ENCODE measurements at regions not wholly inside any gene's neighbourhood (a gene's known extent, or its start where the extent isn't known, plus 50 kb on each side); places are given as distances from the start of the nearest gene placed in this dataset.

DNA sequence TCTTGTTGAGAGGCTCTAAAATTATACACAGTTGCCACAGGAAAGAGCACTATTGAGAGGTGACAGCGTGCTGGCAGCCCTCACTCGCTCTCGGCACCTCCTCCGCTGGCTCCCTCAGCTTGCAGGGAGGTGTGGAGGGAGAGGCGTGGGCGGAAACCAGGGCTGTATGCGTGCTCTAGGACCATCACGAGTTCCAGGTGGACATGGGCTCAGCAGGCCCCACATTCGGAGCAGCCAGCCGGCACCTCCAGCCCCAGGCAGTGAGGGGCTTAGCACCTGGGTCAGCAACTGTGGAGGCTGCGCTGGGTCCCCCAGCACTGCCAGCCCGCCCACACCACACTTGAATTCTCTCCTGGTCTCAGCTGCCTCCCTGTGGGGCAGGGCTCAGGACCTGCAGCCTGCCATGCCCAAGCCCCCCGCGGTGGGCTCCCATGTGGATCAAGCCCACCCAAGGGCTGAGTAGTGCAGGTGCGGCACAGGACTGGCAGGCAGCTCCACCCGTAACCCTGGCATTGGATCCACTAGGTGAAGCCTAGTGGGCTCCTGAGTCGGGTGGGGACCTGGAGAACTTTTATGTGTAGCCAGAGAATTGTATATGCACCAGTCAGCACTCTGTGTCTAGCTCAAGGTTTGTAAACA lies 460.6 kb upstream of the ALCAM start:
- Mint-ChIP-seq H3K36me3 (no peaks in the 10 kb centered on the region), H3K4me3 (no peak overlapping the region), H3K4me1 (ENCODE audit: unreplicated experiment) (no peaks in the 10 kb centered on the region), H3K9me3 (peaks cover 9% of the 10 kb centered on the region), H3K27ac (no peak overlapping the region), H3K27me3 (no peaks in the 10 kb centered on the region)
- TF ChIP-seq, protein P1, sequence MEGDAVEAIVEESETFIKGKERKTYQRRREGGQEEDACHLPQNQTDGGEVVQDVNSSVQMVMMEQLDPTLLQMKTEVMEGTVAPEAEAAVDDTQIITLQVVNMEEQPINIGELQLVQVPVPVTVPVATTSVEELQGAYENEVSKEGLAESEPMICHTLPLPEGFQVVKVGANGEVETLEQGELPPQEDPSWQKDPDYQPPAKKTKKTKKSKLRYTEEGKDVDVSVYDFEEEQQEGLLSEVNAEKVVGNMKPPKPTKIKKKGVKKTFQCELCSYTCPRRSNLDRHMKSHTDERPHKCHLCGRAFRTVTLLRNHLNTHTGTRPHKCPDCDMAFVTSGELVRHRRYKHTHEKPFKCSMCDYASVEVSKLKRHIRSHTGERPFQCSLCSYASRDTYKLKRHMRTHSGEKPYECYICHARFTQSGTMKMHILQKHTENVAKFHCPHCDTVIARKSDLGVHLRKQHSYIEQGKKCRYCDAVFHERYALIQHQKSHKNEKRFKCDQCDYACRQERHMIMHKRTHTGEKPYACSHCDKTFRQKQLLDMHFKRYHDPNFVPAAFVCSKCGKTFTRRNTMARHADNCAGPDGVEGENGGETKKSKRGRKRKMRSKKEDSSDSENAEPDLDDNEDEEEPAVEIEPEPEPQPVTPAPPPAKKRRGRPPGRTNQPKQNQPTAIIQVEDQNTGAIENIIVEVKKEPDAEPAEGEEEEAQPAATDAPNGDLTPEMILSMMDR (conservative IDR thresholded peaks at IDR 0.05), result no peak
- DNase-seq (ENCODE audit: extremely low spot score, unreplicated experiment), result no peak

DNA sequence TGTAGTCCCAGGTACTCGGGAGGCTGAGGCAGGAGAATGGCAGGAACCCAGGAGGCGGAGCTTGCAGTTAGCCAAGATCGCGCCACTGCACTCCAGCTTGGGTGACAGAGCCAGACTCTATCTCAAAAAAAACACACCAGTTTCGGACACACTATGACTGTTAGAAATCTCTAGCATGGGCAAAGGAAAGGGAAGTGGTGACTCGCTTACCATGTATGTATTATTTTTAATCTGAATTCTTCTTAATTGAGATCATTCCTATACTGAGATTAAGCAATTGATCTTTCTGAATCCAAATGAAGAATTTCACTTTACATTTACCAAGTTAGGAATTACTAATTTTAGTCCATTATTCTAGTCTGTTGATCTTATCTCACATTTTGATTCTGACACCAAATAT lies 459.2 kb upstream of the ALCAM start:
- DNase-seq (ENCODE audit: extremely low spot score, unreplicated experiment), result no peak
- Mint-ChIP-seq H3K9me3 (peaks cover 9% of the 10 kb centered on the region), H3K4me1 (ENCODE audit: unreplicated experiment) (no peaks in the 10 kb centered on the region), H3K27me3 (no peaks in the 10 kb centered on the region), H3K36me3 (no peaks in the 10 kb centered on the region), H3K27ac (no peak overlapping the region), H3K4me3 (no peak overlapping the region)
- TF ChIP-seq, protein P1 (conservative IDR thresholded peaks at IDR 0.05), result no peak

DNA sequence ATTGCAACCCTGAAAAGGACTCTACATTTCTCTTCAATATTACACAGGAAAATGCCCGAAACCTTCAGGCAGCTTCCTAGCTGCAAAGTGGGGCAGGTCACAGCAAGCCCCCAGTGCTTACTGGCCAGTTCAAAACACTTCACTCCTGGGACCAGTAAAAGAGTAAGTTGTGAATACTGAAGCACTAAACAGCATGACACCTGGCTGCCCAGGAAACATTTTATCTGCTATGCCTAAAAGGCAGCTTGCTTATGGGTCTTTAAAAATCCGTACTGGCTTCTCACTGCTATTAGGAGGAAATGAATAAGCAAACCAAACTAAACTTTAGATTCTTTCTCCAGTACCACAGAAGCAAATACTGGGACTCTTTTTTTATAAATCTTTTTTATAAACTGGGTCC lies 457.9 kb upstream of the ALCAM start:
- Mint-ChIP-seq H3K27me3 (no peaks in the 10 kb centered on the region), H3K36me3 (no peaks in the 10 kb centered on the region), H3K27ac (no peak overlapping the region), H3K4me3 (no peak overlapping the region), H3K9me3 (peaks cover 4% of the 10 kb centered on the region), H3K4me1 (ENCODE audit: unreplicated experiment) (no peaks in the 10 kb centered on the region)
- DNase-seq (ENCODE audit: extremely low spot score, unreplicated experiment), result no peak
- TF ChIP-seq, protein P1 (conservative IDR thresholded peaks at IDR 0.05), result no peak

DNA sequence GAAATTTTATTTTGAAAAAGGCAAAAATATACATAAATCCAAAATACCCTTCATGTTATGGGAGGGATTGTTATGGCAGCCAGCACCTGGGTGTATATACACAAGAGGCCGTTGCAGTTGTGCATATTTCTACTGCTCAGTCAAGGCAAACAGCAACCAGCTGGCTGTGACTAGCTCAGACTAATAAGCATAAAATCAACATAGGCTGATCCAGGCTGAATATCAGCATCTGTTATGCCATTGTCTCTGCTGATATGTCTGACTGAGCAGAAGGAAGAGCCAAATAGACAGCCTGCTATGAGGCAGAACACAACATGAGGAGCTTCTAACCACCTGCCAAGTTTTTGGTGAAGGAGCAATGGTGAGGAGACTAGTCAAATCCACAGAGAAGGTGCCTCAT lies 457.5 kb upstream of the ALCAM start:
- Mint-ChIP-seq H3K4me3 (no peak overlapping the region), H3K4me1 (ENCODE audit: unreplicated experiment) (no peaks in the 10 kb centered on the region), H3K9me3 (peaks cover 4% of the 10 kb centered on the region), H3K27ac (no peak overlapping the region), H3K27me3 (no peaks in the 10 kb centered on the region), H3K36me3 (no peaks in the 10 kb centered on the region)
- no peak for DNase-seq (ENCODE audit: extremely low spot score, unreplicated experiment)
- TF ChIP-seq, protein P1 (conservative IDR thresholded peaks at IDR 0.05), result no peak

DNA sequence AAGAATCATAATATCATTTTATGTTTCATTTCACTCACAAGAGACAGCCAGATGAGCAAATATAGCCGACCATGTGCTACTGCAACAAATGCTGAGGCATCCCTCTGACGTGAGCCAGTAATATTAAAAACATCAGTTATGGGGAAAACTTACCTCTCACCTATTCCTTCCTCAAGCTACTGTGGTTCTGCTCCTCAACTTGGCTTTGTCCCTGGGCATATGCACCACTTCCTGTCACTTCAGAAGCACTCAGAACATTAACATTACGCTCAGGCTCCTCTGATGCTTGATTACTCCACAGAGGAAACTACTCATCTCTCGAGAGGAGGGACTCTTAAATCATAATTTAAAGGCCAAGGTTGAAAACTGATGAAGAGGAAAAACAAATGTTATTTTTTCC lies 457.0 kb upstream of the ALCAM start:
- H3K27me3 Mint-ChIP-seq, result no peaks in the 10 kb centered on the region
- TF ChIP-seq, protein P1 (conservative IDR thresholded peaks at IDR 0.05), result no peak
- no peak overlapping the region for H3K4me3 Mint-ChIP-seq
- H3K27ac Mint-ChIP-seq, result no peak overlapping the region
- H3K4me1 Mint-ChIP-seq (ENCODE audit: unreplicated experiment), result no peaks in the 10 kb centered on the region
- no peak for DNase-seq (ENCODE audit: extremely low spot score, unreplicated experiment)
- peaks cover 4% of the 10 kb centered on the region for H3K9me3 Mint-ChIP-seq
- H3K36me3 Mint-ChIP-seq, result no peaks in the 10 kb centered on the region

DNA sequence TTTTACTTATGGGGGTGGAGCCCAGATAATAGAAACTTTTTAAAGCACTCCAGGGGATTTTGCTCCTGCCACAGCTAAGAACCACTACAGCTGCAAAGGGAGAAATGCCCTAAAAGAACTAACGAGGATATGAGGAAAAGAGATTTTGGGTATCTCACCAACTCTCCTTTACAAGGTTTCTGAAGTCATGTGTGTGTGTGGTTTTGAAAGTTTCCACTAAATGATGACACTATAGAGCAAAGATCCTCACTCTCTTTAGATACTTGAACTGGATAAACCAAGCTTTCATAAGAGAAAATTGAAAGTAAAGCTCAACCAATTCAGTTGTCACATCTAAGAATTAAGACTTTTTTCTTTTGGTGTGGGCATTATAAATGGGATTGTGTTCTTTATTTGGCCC lies 455.3 kb upstream of the ALCAM start:
- Mint-ChIP-seq H3K9me3 (peaks cover 4% of the 10 kb centered on the region), H3K27ac (no peak overlapping the region), H3K4me3 (no peak overlapping the region), H3K36me3 (no peaks in the 10 kb centered on the region), H3K27me3 (no peaks in the 10 kb centered on the region), H3K4me1 (ENCODE audit: unreplicated experiment) (peaks cover 11% of the 10 kb centered on the region)
- DNase-seq (ENCODE audit: extremely low spot score, unreplicated experiment), result no peak
- TF ChIP-seq, protein P1 (conservative IDR thresholded peaks at IDR 0.05), result no peak

Data from type B pancreatic cell (in vitro differentiated cells).